K562 (cell line): ENCODE measurements at regions not wholly inside any gene's neighbourhood (a gene's known extent, or its start where the extent isn't known, plus 50 kb on each side); places are given as distances from the start of the nearest gene placed in this dataset.

ENCODE experiments used
- ATAC-seq: fragments of 200-7000 bp; cut with Tn5 transposase; 3 replicates; pipeline ENCODE4 v1.9.1; 2020; ENCODE audit warnings: moderate library complexity
- BruUV-seq: library from RNA; stranded (reverse); fragments of 400-500 nt; replicated peaks from 2 replicates; lab custom pipeline; 2021; lab: Mats Ljungman, UMichigan
- CTCF ChIA-PET: fragments of 300-600 bp; formaldehyde crosslinking; extraction: SDS; loops from one replicate; lab custom pipeline; 2021; ENCODE audit warnings: low intra/inter-chr PET ratio; lab: Yijun Ruan, JAX
- POLR2A ChIA-PET: fragments of 300-600, 350-650 bp; sonication (Branson Sonifier 250); formaldehyde crosslinking; extraction: SDS; loops from one replicate; lab custom pipeline; 2021; ENCODE audit warnings: antibody characterized with exemption, inconsistent platforms; lab: Yijun Ruan, JAX
- DNase-seq, 4 experiments: peaks; one replicate each; pipeline versions ENCODE4 v3.0.0 to v3.0.0-alpha.2; 2011 to 2018; ENCODE audit warnings: low spot score in 3 of 4, mixed read lengths in 3 of 4; ENCODE audit errors: extremely low read depth in 1 of 4
- FAIRE-seq: peaks from 2 replicates; lab custom pipeline; 2011; peaks lifted over from hg19 to GRCh38; lab: Jason Lieb, UNC
- H2AFZ ChIP-seq: 2 replicates; pipeline ENCODE4 v1.6.0; 2011; ENCODE audit warnings: low read depth, low read length, control low read depth, inconsistent platforms
- H3K27ac ChIP-seq: fragments of 200-600 bp; 3 replicates; pipeline ENCODE4 v1.8.0; 2011; ENCODE audit warnings: low read depth, mild to moderate bottlenecking, control low read depth, inconsistent platforms, low read length, moderate library complexity, mixed read lengths; ENCODE audit errors: extremely low read depth
- H3K27me3 ChIP-seq, 2 experiments: fragments of 300-600 bp in 1 of 2; 2 replicates in 1 of 2; 3 replicates in 1 of 2; pipeline versions ENCODE4 v1.6.0 to v1.8.0; 2011; ENCODE audit warnings: inconsistent platforms in 2 of 2, low read length in 2 of 2, mild to moderate bottlenecking in 1 of 2, mixed read lengths in 1 of 2, moderate library complexity in 1 of 2; ENCODE audit not compliant: control insufficient read depth in 2 of 2, insufficient read depth in 2 of 2
- H3K36me3 ChIP-seq: fragments of 300-600 bp; 3 replicates; pipeline ENCODE4 v1.8.0; 2011; ENCODE audit warnings: mild to moderate bottlenecking, low read length, inconsistent platforms; ENCODE audit not compliant: control insufficient read depth, insufficient read depth
- H3K4me1 ChIP-seq, 2 experiments: fragments of 200-600 bp in 1 of 2; replicated peaks in 1 of 2; 2 replicates in 1 of 2; 3 replicates in 1 of 2; pipeline versions ENCODE4 v1.5.1 to v1.8.0; 2011; ENCODE audit warnings: inconsistent platforms in 2 of 2, low read length in 2 of 2, mild to moderate bottlenecking in 1 of 2, mixed read lengths in 1 of 2, moderate library complexity in 1 of 2; ENCODE audit not compliant: control insufficient read depth in 2 of 2, insufficient read depth in 2 of 2
- H3K4me2 ChIP-seq: 2 replicates; pipeline ENCODE4 v1.6.1; 2011; ENCODE audit warnings: low read length, control low read depth, inconsistent platforms, mixed read lengths; ENCODE audit not compliant: insufficient read depth
- H3K4me3 ChIP-seq: fragments of 200-600 bp; sonication (generic), shearing (Covaris generic); 2 replicates; pipeline ENCODE4 v1.5.1; 2016; ENCODE audit warnings: control low read depth, inconsistent platforms
- H3K79me2 ChIP-seq: fragments of 200-600 bp; 3 replicates; pipeline ENCODE4 v1.8.0; 2011; ENCODE audit warnings: low read length, inconsistent platforms; ENCODE audit not compliant: control insufficient read depth, insufficient read depth
- H3K9ac ChIP-seq, 2 experiments: 2 replicates each; pipeline versions ENCODE4 v1.6.0 to v1.6.1; 2011; ENCODE audit warnings: low read depth in 2 of 2, low read length in 2 of 2, control low read depth in 1 of 2, inconsistent platforms in 1 of 2, mild to moderate bottlenecking in 1 of 2, mixed read lengths in 1 of 2; ENCODE audit not compliant: insufficient read depth in 1 of 2
- H3K9me1 ChIP-seq: one replicate; pipeline ENCODE4 v1.6.0; 2011; ENCODE audit warnings: inconsistent platforms, mild to moderate bottlenecking, low read length, moderate library complexity; ENCODE audit not compliant: control insufficient read depth, insufficient read depth
- H3K9me3 ChIP-seq: replicated peaks from 2 replicates; pipeline ENCODE4 v1.5.1; 2011; ENCODE audit warnings: low read depth, low read length, inconsistent platforms; ENCODE audit not compliant: control insufficient read depth, insufficient read depth
- H4K20me1 ChIP-seq: replicated peaks from 2 replicates; pipeline ENCODE4 v1.6.1; 2011; ENCODE audit warnings: low read length, inconsistent platforms, mixed read lengths; ENCODE audit not compliant: control insufficient read depth, insufficient read depth
- BRF1 ChIP-seq: IDR thresholded peaks from 3 replicates; pipeline ENCODE4 v1.6.1; 2011; ENCODE audit warnings: borderline replicate concordance, mild to moderate bottlenecking; ENCODE audit not compliant: insufficient read length; ENCODE audit errors: extremely low read depth
- CBX5 ChIP-seq: IDR thresholded peaks from 2 replicates; pipeline ENCODE4 v1.6.1; 2014; ENCODE audit warnings: low read depth, borderline replicate concordance
- MCM2 ChIP-seq: fragments of 450-650 bp; IDR thresholded peaks from 2 replicates; pipeline ENCODE4 v1.6.1; 2017; ENCODE audit warnings: low read depth, mild to moderate bottlenecking
- MCM3 ChIP-seq: fragments of 450-650 bp; IDR thresholded peaks from 2 replicates; pipeline ENCODE4 v1.6.1; 2016
- NCOA4 ChIP-seq: fragments of 450-650 bp; IDR thresholded peaks from 2 replicates; pipeline ENCODE4 v1.6.1; 2018; ENCODE audit warnings: mild to moderate bottlenecking; ENCODE audit not compliant: partially characterized antibody
- PURB ChIP-seq: sonication (generic); formaldehyde crosslinking; IDR thresholded peaks from 2 replicates; pipeline ENCODE4 v1.9.0; 2021; ENCODE audit warnings: low read depth, mild to moderate bottlenecking, missing genetic modification reagents
- WHSC1 ChIP-seq: IDR thresholded peaks from one replicate; pipeline ENCODE4 v1.6.1; 2012; ENCODE audit warnings: low read length, control low read depth, inconsistent platforms
- YBX1 ChIP-seq: fragments of 450-650 bp; IDR thresholded peaks from 2 replicates; pipeline ENCODE4 v1.7.1; 2016; ENCODE audit warnings: mild to moderate bottlenecking
- ZNF76 ChIP-seq: fragments of 250-450 bp; sonication (Bioruptor Pico); IDR thresholded peaks from 2 replicates; pipeline ENCODE4 v1.4.0; 2020; ENCODE audit warnings: mild to moderate bottlenecking, moderate library complexity, borderline replicate concordance
- ZNF79 ChIP-seq: fragments of 250-450 bp; sonication (Bioruptor Pico); IDR thresholded peaks from 2 replicates; pipeline ENCODE4 v1.4.0; 2020; ENCODE audit warnings: low read depth, mild to moderate bottlenecking, moderate library complexity
- WGBS: fragments of 100-300 bp; shearing (Covaris generic); methylation state at CpG from one replicate; pipeline ENCODE4 v1.1.6; 2016; ENCODE audit warnings: low coverage, mixed read lengths; ENCODE audit not compliant: insufficient coverage; ENCODE audit errors: missing lambda C conversion rate; 5-methylcytosine and 5-hydroxymethylcytosine counted together
- in situ Hi-C: fragments of 300-500 bp; cut with MboI; formaldehyde crosslinking; loops from 4 replicates; pipeline ENCODE4 v1.15.0; 2018; ENCODE audit warnings: inconsistent platforms, mixed read lengths
- intact Hi-C: fragments of 100-400 bp; cut with micrococcal nuclease; formaldehyde crosslinking; loops from 2 replicates; pipeline ENCODE4 v1.14.2; 2022
- TF ChIP-seq, protein P1 (sequence below): fragments of 250-450 bp; sonication (Bioruptor Pico); IDR thresholded peaks from 2 replicates; pipeline ENCODE4 v1.8.0; 2021; ENCODE audit warnings: borderline replicate concordance, mild to moderate bottlenecking, moderate library complexity; ENCODE audit not compliant: poor library complexity, severe bottlenecking
- TF ChIP-seq, protein P2 (sequence below), 2 experiments: IDR thresholded peaks; 2 replicates each; pipeline ENCODE4 v1.6.1; 2012; ENCODE audit warnings: improper control_type of control experiment in 2 of 2, low read depth in 2 of 2, low read length in 2 of 2, borderline replicate concordance in 1 of 2
- TF ChIP-seq, protein P3 (sequence below): sonication (generic); formaldehyde crosslinking; IDR thresholded peaks from 2 replicates; pipeline ENCODE4 v1.8.1; 2022; ENCODE audit warnings: missing genetic modification reagents
- TF ChIP-seq, protein P4 (sequence below): sonication (generic); formaldehyde crosslinking; IDR thresholded peaks from 2 replicates; pipeline ENCODE4 v1.5.0; 2020; ENCODE audit warnings: missing genetic modification reagents
- TF ChIP-seq, protein P5 (sequence below): fragments of 150-350 bp; IDR thresholded peaks from 2 replicates; pipeline ENCODE4 v1.6.1; 2014; ENCODE audit warnings: low read depth, mild to moderate bottlenecking, low read length, borderline replicate concordance

DNA sequence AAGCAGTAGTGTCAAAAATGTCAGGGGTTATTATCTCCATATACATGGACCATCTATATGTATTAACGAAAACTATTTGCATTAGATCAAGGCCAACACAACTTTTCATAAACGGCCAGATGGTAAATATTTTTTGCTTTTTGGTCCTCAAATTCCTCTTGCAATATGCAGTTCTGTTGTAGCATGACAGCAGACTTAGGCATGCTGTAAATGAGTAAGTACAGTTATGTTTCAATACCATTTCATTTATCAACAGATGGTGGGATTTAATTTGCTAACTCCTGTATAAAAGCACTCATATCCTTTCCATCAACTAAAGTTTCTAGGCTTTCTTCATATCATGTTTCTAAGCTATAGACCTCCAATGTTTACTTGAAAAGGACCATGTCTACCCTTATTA is 208.1 kb downstream of the ANKRD50 start:
- in situ Hi-C loops, result no loop called here
- FAIRE-seq, result no peak
- TF ChIP-seq PURB (CRISPR knock-in tag) (no peak), ZNF79 (CRISPR knock-in tag) (no peak), MCM2 (no peak), WHSC1 (no peak), YBX1 (no peak), MCM3 (no peak), ZNF76 (CRISPR knock-in tag) (no peak), CBX5 (no peak), BRF1 (no peak), NCOA4 (no peak)
- TF ChIP-seq, protein P1, sequence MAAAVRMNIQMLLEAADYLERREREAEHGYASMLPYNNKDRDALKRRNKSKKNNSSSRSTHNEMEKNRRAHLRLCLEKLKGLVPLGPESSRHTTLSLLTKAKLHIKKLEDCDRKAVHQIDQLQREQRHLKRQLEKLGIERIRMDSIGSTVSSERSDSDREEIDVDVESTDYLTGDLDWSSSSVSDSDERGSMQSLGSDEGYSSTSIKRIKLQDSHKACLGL (CRISPR knock-in tag), result no peak
- TF ChIP-seq, protein P2, sequence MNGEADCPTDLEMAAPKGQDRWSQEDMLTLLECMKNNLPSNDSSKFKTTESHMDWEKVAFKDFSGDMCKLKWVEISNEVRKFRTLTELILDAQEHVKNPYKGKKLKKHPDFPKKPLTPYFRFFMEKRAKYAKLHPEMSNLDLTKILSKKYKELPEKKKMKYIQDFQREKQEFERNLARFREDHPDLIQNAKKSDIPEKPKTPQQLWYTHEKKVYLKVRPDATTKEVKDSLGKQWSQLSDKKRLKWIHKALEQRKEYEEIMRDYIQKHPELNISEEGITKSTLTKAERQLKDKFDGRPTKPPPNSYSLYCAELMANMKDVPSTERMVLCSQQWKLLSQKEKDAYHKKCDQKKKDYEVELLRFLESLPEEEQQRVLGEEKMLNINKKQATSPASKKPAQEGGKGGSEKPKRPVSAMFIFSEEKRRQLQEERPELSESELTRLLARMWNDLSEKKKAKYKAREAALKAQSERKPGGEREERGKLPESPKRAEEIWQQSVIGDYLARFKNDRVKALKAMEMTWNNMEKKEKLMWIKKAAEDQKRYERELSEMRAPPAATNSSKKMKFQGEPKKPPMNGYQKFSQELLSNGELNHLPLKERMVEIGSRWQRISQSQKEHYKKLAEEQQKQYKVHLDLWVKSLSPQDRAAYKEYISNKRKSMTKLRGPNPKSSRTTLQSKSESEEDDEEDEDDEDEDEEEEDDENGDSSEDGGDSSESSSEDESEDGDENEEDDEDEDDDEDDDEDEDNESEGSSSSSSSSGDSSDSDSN (IDR thresholded peaks at IDR 0.05; ENCODE audit: borderline replicate concordance in 1 of 2, low read depth in 2 of 2, low read length in 2 of 2), result no peak
- TF ChIP-seq, protein P3, sequence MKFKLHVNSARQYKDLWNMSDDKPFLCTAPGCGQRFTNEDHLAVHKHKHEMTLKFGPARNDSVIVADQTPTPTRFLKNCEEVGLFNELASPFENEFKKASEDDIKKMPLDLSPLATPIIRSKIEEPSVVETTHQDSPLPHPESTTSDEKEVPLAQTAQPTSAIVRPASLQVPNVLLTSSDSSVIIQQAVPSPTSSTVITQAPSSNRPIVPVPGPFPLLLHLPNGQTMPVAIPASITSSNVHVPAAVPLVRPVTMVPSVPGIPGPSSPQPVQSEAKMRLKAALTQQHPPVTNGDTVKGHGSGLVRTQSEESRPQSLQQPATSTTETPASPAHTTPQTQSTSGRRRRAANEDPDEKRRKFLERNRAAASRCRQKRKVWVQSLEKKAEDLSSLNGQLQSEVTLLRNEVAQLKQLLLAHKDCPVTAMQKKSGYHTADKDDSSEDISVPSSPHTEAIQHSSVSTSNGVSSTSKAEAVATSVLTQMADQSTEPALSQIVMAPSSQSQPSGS (CRISPR knock-in tag), result no peak
- TF ChIP-seq, protein P4, sequence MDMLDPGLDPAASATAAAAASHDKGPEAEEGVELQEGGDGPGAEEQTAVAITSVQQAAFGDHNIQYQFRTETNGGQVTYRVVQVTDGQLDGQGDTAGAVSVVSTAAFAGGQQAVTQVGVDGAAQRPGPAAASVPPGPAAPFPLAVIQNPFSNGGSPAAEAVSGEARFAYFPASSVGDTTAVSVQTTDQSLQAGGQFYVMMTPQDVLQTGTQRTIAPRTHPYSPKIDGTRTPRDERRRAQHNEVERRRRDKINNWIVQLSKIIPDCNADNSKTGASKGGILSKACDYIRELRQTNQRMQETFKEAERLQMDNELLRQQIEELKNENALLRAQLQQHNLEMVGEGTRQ (CRISPR knock-in tag), result no peak
- TF ChIP-seq, protein P5, sequence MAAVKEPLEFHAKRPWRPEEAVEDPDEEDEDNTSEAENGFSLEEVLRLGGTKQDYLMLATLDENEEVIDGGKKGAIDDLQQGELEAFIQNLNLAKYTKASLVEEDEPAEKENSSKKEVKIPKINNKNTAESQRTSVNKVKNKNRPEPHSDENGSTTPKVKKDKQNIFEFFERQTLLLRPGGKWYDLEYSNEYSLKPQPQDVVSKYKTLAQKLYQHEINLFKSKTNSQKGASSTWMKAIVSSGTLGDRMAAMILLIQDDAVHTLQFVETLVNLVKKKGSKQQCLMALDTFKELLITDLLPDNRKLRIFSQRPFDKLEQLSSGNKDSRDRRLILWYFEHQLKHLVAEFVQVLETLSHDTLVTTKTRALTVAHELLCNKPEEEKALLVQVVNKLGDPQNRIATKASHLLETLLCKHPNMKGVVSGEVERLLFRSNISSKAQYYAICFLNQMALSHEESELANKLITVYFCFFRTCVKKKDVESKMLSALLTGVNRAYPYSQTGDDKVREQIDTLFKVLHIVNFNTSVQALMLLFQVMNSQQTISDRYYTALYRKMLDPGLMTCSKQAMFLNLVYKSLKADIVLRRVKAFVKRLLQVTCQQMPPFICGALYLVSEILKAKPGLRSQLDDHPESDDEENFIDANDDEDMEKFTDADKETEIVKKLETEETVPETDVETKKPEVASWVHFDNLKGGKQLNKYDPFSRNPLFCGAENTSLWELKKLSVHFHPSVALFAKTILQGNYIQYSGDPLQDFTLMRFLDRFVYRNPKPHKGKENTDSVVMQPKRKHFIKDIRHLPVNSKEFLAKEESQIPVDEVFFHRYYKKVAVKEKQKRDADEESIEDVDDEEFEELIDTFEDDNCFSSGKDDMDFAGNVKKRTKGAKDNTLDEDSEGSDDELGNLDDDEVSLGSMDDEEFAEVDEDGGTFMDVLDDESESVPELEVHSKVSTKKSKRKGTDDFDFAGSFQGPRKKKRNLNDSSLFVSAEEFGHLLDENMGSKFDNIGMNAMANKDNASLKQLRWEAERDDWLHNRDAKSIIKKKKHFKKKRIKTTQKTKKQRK, result no peak

More for the DNA sequence above, 208.1 kb downstream of the ANKRD50 start:
- Histone ChIP-seq H3K9me1 (no peaks in the 10 kb centered on the region), H2AFZ (no peak overlapping the region), H3K4me3 (no peak overlapping the region), H3K9me3 (no peaks in the 10 kb centered on the region), H3K4me2 (no peak overlapping the region), H3K27me3 (no peaks in the 10 kb centered on the region), H3K36me3 (no peaks in the 10 kb centered on the region), H3K79me2 (no peaks in the 10 kb centered on the region), H3K27ac (no peak overlapping the region), H4K20me1 (no peaks in the 10 kb centered on the region), H3K4me1 (no peaks in the 10 kb centered on the region), H3K9ac (no peak overlapping the region)
- DNase-seq (no peak), ATAC-seq (no peak)
- intact Hi-C loops, result no loop called here
- ChIA-PET CTCF (no interaction called here), POLR2A (no interaction called here)
- no TSS peak for BruUV-seq
- whole genome bisulfite sequencing, result 0% methylated on average over 2 of the region's 2 CpGs
